Panc1 (cell line): ENCODE measurements at regions not wholly inside any gene's neighbourhood (a gene's known extent, or its start where the extent isn't known, plus 50 kb on each side); places are given as distances from the start of the nearest gene placed in this dataset.

ENCODE experiments used
- POLR2AphosphoS5 ChIP-seq: IDR thresholded peaks from 2 replicates; pipeline ENCODE4 v1.6.1; 2012; ENCODE audit warnings: mild to moderate bottlenecking, low read depth, low read length, moderate library complexity
- SIN3A ChIP-seq: IDR thresholded peaks from 2 replicates; pipeline ENCODE4 v1.6.1; 2012; ENCODE audit warnings: low read depth, mild to moderate bottlenecking, low read length, moderate library complexity, borderline replicate concordance; ENCODE audit not compliant: insufficient read depth
- TCF7L2 ChIP-seq: IDR thresholded peaks from 2 replicates; pipeline ENCODE4 v1.6.1; 2011; ENCODE audit warnings: mild to moderate bottlenecking, low read depth, low read length, inconsistent platforms
- TF ChIP-seq, protein P1 (sequence below): fragments of 450-650 bp; IDR thresholded peaks from 2 replicates; pipeline ENCODE4 v1.5.1; 2017; ENCODE audit warnings: mild to moderate bottlenecking
- TF ChIP-seq, protein P2 (sequence below), 2 experiments: IDR thresholded peaks; 2 replicates each; pipeline ENCODE4 v1.6.1; 2011 to 2012; ENCODE audit warnings: low read depth in 2 of 2, control low read depth in 1 of 2, low read length in 1 of 2, mild to moderate bottlenecking in 1 of 2, moderate library complexity in 1 of 2; ENCODE audit not compliant: insufficient read depth in 1 of 2

DNA sequence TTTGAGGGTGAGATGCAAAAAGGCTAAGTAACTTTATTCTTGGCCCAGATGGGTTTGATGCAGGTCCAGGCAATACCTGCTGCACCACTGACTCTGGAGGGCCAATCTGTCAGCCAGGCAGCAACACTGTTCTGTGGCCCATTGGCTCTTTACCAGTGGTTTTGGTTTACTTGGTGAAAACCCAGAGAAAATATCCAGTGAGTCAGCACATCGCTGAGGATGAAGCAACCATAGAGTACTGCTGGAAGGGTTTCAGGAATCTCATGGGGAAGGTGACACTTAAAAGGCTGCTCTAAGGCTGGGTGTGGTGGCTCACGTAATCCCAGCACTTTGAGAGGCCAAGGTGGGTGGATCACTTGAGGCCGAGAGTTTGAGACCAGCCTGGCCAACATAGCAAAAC lies 192.5 kb upstream of the FAM98A start:
- TF ChIP-seq, protein P1, sequence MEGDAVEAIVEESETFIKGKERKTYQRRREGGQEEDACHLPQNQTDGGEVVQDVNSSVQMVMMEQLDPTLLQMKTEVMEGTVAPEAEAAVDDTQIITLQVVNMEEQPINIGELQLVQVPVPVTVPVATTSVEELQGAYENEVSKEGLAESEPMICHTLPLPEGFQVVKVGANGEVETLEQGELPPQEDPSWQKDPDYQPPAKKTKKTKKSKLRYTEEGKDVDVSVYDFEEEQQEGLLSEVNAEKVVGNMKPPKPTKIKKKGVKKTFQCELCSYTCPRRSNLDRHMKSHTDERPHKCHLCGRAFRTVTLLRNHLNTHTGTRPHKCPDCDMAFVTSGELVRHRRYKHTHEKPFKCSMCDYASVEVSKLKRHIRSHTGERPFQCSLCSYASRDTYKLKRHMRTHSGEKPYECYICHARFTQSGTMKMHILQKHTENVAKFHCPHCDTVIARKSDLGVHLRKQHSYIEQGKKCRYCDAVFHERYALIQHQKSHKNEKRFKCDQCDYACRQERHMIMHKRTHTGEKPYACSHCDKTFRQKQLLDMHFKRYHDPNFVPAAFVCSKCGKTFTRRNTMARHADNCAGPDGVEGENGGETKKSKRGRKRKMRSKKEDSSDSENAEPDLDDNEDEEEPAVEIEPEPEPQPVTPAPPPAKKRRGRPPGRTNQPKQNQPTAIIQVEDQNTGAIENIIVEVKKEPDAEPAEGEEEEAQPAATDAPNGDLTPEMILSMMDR, result no peak
- TF ChIP-seq, protein P2, sequence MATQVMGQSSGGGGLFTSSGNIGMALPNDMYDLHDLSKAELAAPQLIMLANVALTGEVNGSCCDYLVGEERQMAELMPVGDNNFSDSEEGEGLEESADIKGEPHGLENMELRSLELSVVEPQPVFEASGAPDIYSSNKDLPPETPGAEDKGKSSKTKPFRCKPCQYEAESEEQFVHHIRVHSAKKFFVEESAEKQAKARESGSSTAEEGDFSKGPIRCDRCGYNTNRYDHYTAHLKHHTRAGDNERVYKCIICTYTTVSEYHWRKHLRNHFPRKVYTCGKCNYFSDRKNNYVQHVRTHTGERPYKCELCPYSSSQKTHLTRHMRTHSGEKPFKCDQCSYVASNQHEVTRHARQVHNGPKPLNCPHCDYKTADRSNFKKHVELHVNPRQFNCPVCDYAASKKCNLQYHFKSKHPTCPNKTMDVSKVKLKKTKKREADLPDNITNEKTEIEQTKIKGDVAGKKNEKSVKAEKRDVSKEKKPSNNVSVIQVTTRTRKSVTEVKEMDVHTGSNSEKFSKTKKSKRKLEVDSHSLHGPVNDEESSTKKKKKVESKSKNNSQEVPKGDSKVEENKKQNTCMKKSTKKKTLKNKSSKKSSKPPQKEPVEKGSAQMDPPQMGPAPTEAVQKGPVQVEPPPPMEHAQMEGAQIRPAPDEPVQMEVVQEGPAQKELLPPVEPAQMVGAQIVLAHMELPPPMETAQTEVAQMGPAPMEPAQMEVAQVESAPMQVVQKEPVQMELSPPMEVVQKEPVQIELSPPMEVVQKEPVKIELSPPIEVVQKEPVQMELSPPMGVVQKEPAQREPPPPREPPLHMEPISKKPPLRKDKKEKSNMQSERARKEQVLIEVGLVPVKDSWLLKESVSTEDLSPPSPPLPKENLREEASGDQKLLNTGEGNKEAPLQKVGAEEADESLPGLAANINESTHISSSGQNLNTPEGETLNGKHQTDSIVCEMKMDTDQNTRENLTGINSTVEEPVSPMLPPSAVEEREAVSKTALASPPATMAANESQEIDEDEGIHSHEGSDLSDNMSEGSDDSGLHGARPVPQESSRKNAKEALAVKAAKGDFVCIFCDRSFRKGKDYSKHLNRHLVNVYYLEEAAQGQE (IDR thresholded peaks at IDR 0.05; ENCODE audit: insufficient read depth in 1 of 2, low read depth in 2 of 2, low read length in 1 of 2), result no peak
- TF ChIP-seq POLR2AphosphoS5, result no peak
- no peak for TF ChIP-seq SIN3A
- no peak for TF ChIP-seq TCF7L2
